B cell (primary cell): ENCODE measurements at regions not wholly inside any gene's neighbourhood (a gene's known extent, or its start where the extent isn't known, plus 50 kb on each side); places are given as distances from the start of the nearest gene placed in this dataset.
"Not testable (repeated sequence)": the region's sequence is repeated elsewhere in the genome, so short reads cannot be mapped to it uniquely, and the experiment has no call there.

ENCODE experiments used
- EZH2 ChIP-seq: IDR thresholded peaks from 2 replicates; pipeline ENCODE4 v1.6.1; 2012; ENCODE audit warnings: borderline replicate concordance, low read depth, mild to moderate bottlenecking, moderate library complexity, low read length; ENCODE audit not compliant: insufficient read depth, poor library complexity, severe bottlenecking
- TF ChIP-seq, protein P1 (sequence below): fragments of 200-600 bp; IDR thresholded peaks from one replicate; pipeline ENCODE4 v1.8.0; 2022; ENCODE audit warnings: antibody characterized with exemption, mild to moderate bottlenecking

GRCh38 chr1:810949-811348 is 112.8 kb upstream of the SAMD11 start:
- not testable (repeated sequence) for TF ChIP-seq EZH2
- TF ChIP-seq, protein P1, sequence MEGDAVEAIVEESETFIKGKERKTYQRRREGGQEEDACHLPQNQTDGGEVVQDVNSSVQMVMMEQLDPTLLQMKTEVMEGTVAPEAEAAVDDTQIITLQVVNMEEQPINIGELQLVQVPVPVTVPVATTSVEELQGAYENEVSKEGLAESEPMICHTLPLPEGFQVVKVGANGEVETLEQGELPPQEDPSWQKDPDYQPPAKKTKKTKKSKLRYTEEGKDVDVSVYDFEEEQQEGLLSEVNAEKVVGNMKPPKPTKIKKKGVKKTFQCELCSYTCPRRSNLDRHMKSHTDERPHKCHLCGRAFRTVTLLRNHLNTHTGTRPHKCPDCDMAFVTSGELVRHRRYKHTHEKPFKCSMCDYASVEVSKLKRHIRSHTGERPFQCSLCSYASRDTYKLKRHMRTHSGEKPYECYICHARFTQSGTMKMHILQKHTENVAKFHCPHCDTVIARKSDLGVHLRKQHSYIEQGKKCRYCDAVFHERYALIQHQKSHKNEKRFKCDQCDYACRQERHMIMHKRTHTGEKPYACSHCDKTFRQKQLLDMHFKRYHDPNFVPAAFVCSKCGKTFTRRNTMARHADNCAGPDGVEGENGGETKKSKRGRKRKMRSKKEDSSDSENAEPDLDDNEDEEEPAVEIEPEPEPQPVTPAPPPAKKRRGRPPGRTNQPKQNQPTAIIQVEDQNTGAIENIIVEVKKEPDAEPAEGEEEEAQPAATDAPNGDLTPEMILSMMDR = not testable (repeated sequence)
